OCI-LY3 (cell line): ENCODE measurements at regions not wholly inside any gene's neighbourhood (a gene's known extent, or its start where the extent isn't known, plus 50 kb on each side); places are given as distances from the start of the nearest gene placed in this dataset.

Experiments used
- EZH2phosphoT487 ChIP-seq: fragments of 200-600 bp; shearing (Covaris generic); IDR thresholded peaks from 2 replicates; pipeline ENCODE4 v1.6.1; 2018; ENCODE audit warnings: antibody characterized with exemption, mixed run types, low read depth
- TF ChIP-seq, protein P1 (sequence below): fragments of 200-600, 300-600 bp; sonication (generic); IDR thresholded peaks from 2 replicates; pipeline ENCODE4 v1.5.1; 2014; ENCODE audit warnings: antibody characterized with exemption, low read length, low read depth

DNA sequence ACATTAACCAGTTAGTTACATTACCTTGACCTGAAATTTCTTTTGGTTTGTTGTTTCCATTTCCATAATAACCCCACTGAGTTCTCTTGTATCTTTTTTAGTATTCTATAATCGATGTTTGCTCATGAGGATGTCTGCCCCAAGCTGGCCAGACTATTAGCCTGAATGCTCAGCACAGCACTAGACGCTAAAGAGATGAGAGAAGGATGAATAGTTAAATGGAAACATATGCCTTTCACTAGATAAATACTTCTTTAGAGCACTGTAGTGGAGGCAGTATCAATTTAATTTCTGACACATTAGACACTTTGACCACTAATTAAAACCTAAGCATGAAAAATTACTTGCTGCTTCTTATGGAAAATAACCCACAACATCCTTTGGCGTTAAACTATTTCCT is 654.9 kb upstream of the KCNMB2 start:
- TF ChIP-seq, protein P1, sequence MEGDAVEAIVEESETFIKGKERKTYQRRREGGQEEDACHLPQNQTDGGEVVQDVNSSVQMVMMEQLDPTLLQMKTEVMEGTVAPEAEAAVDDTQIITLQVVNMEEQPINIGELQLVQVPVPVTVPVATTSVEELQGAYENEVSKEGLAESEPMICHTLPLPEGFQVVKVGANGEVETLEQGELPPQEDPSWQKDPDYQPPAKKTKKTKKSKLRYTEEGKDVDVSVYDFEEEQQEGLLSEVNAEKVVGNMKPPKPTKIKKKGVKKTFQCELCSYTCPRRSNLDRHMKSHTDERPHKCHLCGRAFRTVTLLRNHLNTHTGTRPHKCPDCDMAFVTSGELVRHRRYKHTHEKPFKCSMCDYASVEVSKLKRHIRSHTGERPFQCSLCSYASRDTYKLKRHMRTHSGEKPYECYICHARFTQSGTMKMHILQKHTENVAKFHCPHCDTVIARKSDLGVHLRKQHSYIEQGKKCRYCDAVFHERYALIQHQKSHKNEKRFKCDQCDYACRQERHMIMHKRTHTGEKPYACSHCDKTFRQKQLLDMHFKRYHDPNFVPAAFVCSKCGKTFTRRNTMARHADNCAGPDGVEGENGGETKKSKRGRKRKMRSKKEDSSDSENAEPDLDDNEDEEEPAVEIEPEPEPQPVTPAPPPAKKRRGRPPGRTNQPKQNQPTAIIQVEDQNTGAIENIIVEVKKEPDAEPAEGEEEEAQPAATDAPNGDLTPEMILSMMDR: no peak
- TF ChIP-seq EZH2phosphoT487: no peak
